ENCODE measurements at regions not wholly inside any gene's neighbourhood (a gene's known extent, or its start where the extent isn't known, plus 50 kb on each side); places are given as distances from the start of the nearest gene placed in this dataset.

DNA sequence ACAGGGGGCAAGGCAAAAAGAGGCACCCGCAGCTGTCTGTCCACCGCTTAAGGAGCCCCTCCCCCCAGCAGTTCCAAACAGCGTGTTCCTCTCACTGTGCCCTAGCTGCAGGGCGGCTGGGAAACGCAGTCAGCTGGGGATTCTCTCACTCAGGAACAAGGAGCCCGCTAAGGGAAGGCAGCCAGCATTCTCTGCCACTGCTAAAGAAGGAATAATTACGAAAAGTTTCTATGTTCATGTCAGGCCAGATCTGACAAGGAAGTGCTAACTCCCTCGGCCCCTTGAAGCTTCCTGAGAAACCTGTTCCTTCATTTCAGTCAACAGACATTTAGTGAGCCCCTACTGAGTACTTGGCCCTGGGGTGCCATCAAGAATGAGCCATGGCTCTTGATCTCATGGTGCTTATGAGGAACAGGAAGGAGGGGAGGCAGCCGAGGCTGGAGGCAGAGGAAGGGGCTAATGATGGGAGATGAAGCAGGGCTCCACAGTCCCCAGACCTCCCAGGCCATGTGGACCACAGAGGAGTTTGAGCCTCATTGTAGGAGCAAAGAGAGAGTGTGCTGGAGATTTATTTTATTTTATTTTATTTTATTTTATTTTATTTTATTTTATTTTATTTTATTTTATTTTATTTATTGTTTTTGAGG, 101.7 kb upstream of the PMEPA1 start:
- no peak overlapping the region for H3K27ac ChIP-seq
- TF ChIP-seq, protein P1, sequence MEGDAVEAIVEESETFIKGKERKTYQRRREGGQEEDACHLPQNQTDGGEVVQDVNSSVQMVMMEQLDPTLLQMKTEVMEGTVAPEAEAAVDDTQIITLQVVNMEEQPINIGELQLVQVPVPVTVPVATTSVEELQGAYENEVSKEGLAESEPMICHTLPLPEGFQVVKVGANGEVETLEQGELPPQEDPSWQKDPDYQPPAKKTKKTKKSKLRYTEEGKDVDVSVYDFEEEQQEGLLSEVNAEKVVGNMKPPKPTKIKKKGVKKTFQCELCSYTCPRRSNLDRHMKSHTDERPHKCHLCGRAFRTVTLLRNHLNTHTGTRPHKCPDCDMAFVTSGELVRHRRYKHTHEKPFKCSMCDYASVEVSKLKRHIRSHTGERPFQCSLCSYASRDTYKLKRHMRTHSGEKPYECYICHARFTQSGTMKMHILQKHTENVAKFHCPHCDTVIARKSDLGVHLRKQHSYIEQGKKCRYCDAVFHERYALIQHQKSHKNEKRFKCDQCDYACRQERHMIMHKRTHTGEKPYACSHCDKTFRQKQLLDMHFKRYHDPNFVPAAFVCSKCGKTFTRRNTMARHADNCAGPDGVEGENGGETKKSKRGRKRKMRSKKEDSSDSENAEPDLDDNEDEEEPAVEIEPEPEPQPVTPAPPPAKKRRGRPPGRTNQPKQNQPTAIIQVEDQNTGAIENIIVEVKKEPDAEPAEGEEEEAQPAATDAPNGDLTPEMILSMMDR (IDR thresholded peaks at IDR 0.05) = no peak
- no peak for TF ChIP-seq ZFX (IDR thresholded peaks at IDR 0.05; ENCODE audit: borderline replicate concordance)

DNA sequence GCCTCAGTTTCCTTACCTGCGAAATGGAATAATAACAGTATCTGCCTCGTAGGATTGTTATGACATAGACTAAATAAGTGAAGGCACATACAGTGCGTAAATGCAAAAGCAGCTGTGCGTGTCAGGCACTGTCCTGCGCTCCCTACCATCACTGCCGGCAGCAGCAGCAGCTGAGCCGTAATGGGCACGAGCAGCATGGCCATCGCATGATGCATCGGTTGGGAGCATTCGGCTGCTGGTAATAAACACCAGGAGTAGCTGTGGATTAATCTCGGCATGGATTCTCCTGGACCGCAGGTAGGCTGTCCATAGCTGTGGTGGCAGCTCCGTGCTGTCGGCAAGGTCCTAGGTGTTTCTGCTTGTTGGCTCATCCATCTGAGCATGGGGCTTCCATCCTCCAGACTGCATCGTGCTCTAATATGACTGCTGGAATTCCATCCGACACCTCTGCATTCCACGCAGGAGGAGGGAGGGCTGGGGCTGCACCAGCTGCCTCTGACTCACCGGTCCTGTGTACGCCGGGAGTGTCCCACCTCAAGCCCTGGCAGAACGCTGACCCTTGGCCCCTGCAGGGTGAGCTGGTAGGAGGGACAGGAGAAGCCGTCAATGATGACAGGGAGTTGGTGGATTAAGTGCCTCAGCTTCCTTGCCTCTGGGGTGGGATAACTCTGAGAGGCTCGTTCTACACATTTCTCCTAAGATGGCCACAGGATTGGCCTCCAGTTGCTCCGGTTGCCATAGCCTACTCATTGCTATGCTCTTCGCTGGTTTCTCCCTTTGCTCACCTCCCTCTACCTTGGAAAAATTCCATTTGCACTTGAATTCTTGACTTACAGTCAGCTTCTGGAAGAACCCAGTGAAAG, 100.9 kb upstream of the PMEPA1 start:
- H3K27ac ChIP-seq = no peak overlapping the region
- TF ChIP-seq ZFX (IDR thresholded peaks at IDR 0.05; ENCODE audit: borderline replicate concordance) = no peak
- TF ChIP-seq, protein P1 (IDR thresholded peaks at IDR 0.05) = no peak

DNA sequence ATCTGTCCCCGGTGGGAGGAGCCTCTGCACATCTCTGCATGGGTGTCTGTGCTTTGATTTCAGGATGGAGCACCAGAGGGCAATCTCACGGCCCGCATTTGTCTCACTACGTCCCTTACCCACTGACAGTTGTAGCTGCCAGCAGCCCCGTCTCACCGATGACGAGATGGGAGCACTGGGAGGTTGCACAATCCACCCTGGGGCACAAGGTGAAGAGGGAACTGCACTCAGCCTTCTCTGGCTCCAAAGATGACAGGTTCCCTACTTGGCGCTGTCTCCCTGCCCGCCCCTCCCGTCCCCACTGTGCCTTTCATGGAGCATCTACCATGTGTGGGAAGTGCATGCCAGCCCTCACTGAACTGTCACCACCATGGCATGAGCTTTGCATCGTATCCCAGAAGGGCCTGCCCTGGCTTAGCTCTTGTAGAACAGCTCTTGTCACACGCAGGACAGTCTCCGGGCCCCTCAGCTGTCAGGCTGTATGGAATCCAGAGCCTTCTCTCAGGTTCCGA, 99.9 kb upstream of the PMEPA1 start:
- H3K27ac ChIP-seq = no peak overlapping the region

DNA sequence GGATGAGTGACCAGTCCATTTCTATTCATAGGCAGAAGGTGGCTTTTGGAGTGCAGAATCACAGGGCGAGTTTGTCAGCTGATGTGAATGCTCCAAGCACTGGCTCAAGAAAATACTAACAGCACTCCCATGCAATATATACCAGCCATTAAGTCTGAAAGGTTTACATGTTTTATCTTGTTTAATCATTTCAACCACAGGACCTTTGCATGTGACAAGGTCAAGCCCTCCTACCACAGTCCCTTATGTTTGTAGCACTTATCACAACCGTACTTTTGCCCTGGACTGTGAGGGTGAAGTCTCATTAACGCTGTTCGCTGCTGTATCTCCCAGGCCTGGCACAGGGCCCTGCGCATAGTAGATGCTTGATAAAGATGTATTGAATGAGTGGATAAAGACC, 99.3 kb upstream of the PMEPA1 start:
- H3K27ac ChIP-seq = no peak overlapping the region
- TF ChIP-seq, protein P1 (IDR thresholded peaks at IDR 0.05) = no peak
- no peak for TF ChIP-seq ZFX (IDR thresholded peaks at IDR 0.05; ENCODE audit: borderline replicate concordance)

More for the DNA sequence above, 99.9 kb upstream of the PMEPA1 start:
- TF ChIP-seq, protein P1 (IDR thresholded peaks at IDR 0.05) = no peak
- no peak for TF ChIP-seq ZFX (IDR thresholded peaks at IDR 0.05; ENCODE audit: borderline replicate concordance)

DNA sequence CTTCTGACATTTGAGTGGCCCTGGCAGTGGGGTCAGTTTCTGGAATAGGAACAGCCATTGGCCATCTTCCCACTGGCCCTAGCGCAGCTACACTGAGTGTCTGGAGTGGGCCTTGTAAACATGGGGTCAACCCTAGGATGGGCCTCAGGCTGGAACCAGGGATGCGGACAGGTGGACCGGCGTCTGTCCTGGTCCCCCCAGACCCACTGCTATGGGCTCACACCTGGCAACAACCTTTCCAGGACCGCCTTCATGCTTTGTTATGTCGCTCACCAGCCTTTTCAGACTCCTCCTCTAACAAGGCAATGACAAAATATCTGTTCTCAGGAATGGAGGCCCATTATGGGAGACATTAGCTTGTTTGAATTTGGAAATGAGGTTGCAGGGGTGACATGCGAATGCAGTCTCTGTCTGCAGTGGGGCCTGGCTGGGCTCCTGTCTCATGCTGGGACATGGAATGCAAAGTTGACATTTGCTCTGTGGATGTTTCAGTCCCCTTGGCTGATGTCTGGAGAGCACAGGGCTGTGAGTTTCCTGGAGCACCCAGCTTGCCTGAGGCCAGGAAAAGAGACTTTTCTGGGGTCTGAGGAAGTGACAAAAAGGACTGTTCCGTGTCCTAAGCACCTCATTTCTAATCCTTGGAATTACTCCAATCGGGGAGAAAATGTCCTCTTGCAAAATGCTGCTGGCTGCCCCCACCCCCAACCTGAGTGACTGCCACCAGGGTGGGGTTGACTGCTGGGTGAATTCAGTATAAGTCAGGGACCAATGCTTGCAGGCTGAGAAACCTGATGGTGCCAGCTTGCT, 98.7 kb upstream of the PMEPA1 start:
- H3K27ac ChIP-seq = no peak overlapping the region
- TF ChIP-seq ZFX (IDR thresholded peaks at IDR 0.05; ENCODE audit: borderline replicate concordance) = no peak
- TF ChIP-seq, protein P1 (IDR thresholded peaks at IDR 0.05) = no peak

DNA sequence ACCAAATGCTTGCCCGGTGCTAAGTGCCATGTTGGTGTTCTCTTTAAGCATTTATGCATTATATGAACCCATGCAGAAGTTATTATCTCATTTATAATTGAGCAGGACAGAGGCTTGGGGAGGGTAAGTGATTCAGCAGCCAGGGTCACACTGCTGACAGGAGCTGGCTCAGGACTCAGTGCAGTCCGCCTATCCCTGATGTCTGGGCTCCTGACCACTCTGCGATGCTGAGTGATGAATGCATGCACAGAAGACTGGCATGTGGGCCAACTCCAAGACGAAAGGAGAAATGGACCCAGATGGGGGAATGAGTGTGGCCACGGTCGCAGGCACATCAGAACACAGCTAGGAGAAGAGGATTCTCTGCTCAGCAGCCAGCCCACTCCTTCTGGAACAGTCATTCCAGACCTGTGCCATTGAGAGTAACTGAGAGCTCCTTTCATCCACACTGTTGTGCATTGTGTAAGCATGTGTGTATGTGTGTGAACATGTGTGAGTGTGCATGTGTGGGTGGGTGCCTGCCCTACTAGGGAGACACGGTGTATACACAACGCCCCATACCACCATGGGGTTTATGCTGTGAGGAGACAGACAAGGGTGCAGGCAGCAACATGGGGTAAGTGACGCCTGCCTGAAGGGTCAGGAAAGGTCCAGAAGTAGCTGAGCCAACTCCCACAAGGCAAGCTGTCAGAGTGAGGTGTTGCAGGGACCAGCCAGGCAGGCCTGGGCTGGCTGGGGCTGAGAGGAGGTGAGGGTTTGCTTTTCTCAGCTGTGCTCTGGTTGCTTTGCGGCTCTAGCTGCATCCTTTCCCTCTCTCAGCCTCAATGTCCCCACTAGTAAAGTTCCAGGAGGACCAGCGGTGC, 97.8 kb upstream of the PMEPA1 start:
- H3K27ac ChIP-seq = no peak overlapping the region
- no peak for TF ChIP-seq ZFX (IDR thresholded peaks at IDR 0.05; ENCODE audit: borderline replicate concordance)
- TF ChIP-seq, protein P1 (IDR thresholded peaks at IDR 0.05) = no peak

All from 22Rv1 (cell line).